Fibroblast of lung (primary cell): ENCODE measurements at regions not wholly inside any gene's neighbourhood (a gene's known extent, or its start where the extent isn't known, plus 50 kb on each side); places are given as distances from the start of the nearest gene placed in this dataset.

Experiments used
- DNase-seq, 2 donors: peaks; one replicate each; pipeline versions ENCODE4 v3.0.0 to v3.0.0-alpha.2; 2010; ENCODE audit warnings: low read depth in 2 of 2
- H2AFZ ChIP-seq: 2 replicates; pipeline ENCODE4 v1.5.1; 2012; ENCODE audit warnings: low read length, control low read depth, inconsistent platforms
- H3K27ac ChIP-seq: 2 replicates; pipeline ENCODE4 v1.5.1; 2011; ENCODE audit warnings: low read length, control low read depth; ENCODE audit not compliant: insufficient read depth
- H3K27me3 ChIP-seq: 2 replicates; pipeline ENCODE4 v1.5.1; 2011; ENCODE audit warnings: mild to moderate bottlenecking, low read length; ENCODE audit not compliant: control insufficient read depth, insufficient read depth
- H3K36me3 ChIP-seq: 2 replicates; pipeline ENCODE4 v1.5.1; 2011; ENCODE audit warnings: low read length; ENCODE audit not compliant: control insufficient read depth, insufficient read depth
- H3K4me1 ChIP-seq: 2 replicates; pipeline ENCODE4 v1.5.1; 2011; ENCODE audit warnings: low read length; ENCODE audit not compliant: control insufficient read depth, insufficient read depth; ENCODE audit errors: extremely low read depth
- H3K4me2 ChIP-seq: 2 replicates; pipeline ENCODE4 v1.5.1; 2011; ENCODE audit warnings: low read length, control low read depth; ENCODE audit not compliant: insufficient read depth; ENCODE audit errors: extremely low read depth
- H3K4me3 ChIP-seq, 4 experiments: fragments of 200-600 bp in 1 of 4; sonication (generic) in 1 of 4; replicated peaks in 1 of 4; 2 replicates each; pipeline ENCODE4 v1.5.1; 2011 to 2016; ENCODE audit warnings: low read length in 4 of 4, low read depth in 3 of 4, mild to moderate bottlenecking in 3 of 4, control low read depth in 2 of 4, inconsistent platforms in 1 of 4, mixed read lengths in 1 of 4; ENCODE audit not compliant: insufficient read depth in 1 of 4; ENCODE audit errors: control extremely low read depth in 1 of 4
- H3K79me2 ChIP-seq: 2 replicates; pipeline ENCODE4 v1.5.1; 2012; ENCODE audit warnings: mild to moderate bottlenecking, low read length, inconsistent platforms; ENCODE audit not compliant: control insufficient read depth, insufficient read depth
- H3K9ac ChIP-seq: 2 replicates; pipeline ENCODE4 v1.5.1; 2011; ENCODE audit warnings: mild to moderate bottlenecking, low read length, control low read depth; ENCODE audit not compliant: insufficient read depth
- H3K9me3 ChIP-seq: 2 replicates; pipeline ENCODE4 v1.5.1; 2012; ENCODE audit warnings: low read depth, low read length; ENCODE audit not compliant: control insufficient read depth, insufficient read depth
- H4K20me1 ChIP-seq: 2 replicates; pipeline ENCODE4 v1.5.1; 2011; ENCODE audit warnings: low read length; ENCODE audit not compliant: control insufficient read depth, insufficient read depth; ENCODE audit errors: extremely low read depth
- EZH2 ChIP-seq: IDR thresholded peaks from 2 replicates; pipeline ENCODE4 v1.5.1; 2012; ENCODE audit warnings: low read length, control low read depth, mild to moderate bottlenecking; ENCODE audit errors: missing control alignments
- TF ChIP-seq, protein P1 (sequence below), 2 donors: IDR thresholded peaks in 1 of 2; conservative IDR thresholded peaks in 1 of 2; 1 replicate in 1 of 2; 2 replicates in 1 of 2; pipeline ENCODE4 v1.5.1; 2011 to 2012; ENCODE audit warnings: low read length in 2 of 2, control low read depth in 1 of 2, inconsistent platforms in 1 of 2, low read depth in 1 of 2, mild to moderate bottlenecking in 1 of 2

DNA sequence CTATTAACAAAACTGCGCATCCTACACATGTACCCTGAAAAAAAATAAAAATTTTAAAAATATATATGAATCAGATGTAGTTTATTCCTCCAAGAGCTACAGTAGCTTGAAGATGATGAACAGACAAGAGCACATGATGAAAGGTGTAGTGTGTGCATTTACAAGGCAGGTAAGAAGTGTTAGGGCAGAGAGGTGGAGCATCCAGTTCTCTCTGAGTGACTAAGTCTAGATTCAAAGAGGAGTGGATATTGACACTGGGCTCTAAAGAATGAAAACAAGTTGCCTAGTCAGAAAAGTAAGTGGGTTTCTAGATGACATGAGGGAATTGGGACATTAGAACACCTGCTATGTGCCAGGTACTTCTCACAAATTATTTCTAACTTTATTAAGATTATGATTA, 76.0 kb upstream of the CARD18 start:
- no peaks in the 10 kb centered on the region for H3K36me3 ChIP-seq
- no peak overlapping the region for H3K27ac ChIP-seq
- H3K27me3 ChIP-seq: no peaks in the 10 kb centered on the region
- H4K20me1 ChIP-seq: no peaks in the 10 kb centered on the region
- no peak overlapping the region for H3K9ac ChIP-seq
- no peak for DNase-seq
- H2AFZ ChIP-seq: no peak overlapping the region
- no peak overlapping the region for H3K4me3 ChIP-seq
- H3K79me2 ChIP-seq: no peaks in the 10 kb centered on the region
- H3K4me1 ChIP-seq: no peaks in the 10 kb centered on the region
- no peak overlapping the region for H3K4me2 ChIP-seq
- no peak for TF ChIP-seq EZH2
- TF ChIP-seq, protein P1, sequence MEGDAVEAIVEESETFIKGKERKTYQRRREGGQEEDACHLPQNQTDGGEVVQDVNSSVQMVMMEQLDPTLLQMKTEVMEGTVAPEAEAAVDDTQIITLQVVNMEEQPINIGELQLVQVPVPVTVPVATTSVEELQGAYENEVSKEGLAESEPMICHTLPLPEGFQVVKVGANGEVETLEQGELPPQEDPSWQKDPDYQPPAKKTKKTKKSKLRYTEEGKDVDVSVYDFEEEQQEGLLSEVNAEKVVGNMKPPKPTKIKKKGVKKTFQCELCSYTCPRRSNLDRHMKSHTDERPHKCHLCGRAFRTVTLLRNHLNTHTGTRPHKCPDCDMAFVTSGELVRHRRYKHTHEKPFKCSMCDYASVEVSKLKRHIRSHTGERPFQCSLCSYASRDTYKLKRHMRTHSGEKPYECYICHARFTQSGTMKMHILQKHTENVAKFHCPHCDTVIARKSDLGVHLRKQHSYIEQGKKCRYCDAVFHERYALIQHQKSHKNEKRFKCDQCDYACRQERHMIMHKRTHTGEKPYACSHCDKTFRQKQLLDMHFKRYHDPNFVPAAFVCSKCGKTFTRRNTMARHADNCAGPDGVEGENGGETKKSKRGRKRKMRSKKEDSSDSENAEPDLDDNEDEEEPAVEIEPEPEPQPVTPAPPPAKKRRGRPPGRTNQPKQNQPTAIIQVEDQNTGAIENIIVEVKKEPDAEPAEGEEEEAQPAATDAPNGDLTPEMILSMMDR (conservative IDR thresholded peaks at IDR 0.05 in 1 of 2, IDR thresholded peaks at IDR 0.05 in 1 of 2; ENCODE audit: low read depth in 1 of 2, low read length in 2 of 2): no peak
- no peaks in the 10 kb centered on the region for H3K9me3 ChIP-seq

GRCh38 chr11:105211806-105212554, 72.4 kb upstream of the CARD18 start:
- Histone ChIP-seq H3K9ac (no peak overlapping the region), H4K20me1 (no peaks in the 10 kb centered on the region), H3K79me2 (no peaks in the 10 kb centered on the region), H2AFZ (no peak overlapping the region), H3K27ac (no peak overlapping the region), H3K9me3 (no peaks in the 10 kb centered on the region), H3K36me3 (no peaks in the 10 kb centered on the region), H3K4me1 (no peaks in the 10 kb centered on the region), H3K4me3 (no peak overlapping the region), H3K4me2 (no peak overlapping the region), H3K27me3 (no peaks in the 10 kb centered on the region)
- peak; percentile 66 to 71 for DNase-seq
- TF ChIP-seq, protein P1 (conservative IDR thresholded peaks at IDR 0.05 in 1 of 2, IDR thresholded peaks at IDR 0.05 in 1 of 2; ENCODE audit: low read depth in 1 of 2, low read length in 2 of 2): no peak
- TF ChIP-seq EZH2: no peak

DNA sequence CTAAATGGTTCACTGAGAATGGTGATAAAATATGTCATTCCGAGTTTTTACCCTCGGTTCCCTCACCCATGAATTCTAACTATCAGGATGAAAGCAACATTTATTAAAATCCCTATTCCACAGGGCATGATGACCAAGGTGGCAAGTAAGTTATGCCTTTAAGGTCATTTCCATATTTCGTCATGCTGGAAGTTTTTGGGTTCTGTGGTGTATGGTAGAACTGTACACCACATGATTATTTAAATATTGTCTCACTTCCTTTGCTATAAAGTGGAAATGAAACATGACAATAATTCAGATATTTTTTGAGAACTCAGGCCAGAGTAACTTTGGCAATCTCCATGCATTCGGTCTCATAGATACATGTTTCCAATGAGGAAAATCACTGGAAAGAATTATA, 68.5 kb upstream of the CARD18 start:
- H3K4me3 ChIP-seq: no peak overlapping the region
- H3K4me1 ChIP-seq: no peaks in the 10 kb centered on the region
- no peak overlapping the region for H2AFZ ChIP-seq
- no peaks in the 10 kb centered on the region for H3K27me3 ChIP-seq
- H3K9me3 ChIP-seq: no peaks in the 10 kb centered on the region
- H3K27ac ChIP-seq: no peak overlapping the region
- H3K4me2 ChIP-seq: no peak overlapping the region
- no peak for DNase-seq
- no peaks in the 10 kb centered on the region for H3K36me3 ChIP-seq
- H3K79me2 ChIP-seq: no peaks in the 10 kb centered on the region
- no peaks in the 10 kb centered on the region for H4K20me1 ChIP-seq
- TF ChIP-seq, protein P1 (conservative IDR thresholded peaks at IDR 0.05 in 1 of 2, IDR thresholded peaks at IDR 0.05 in 1 of 2; ENCODE audit: low read depth in 1 of 2, low read length in 2 of 2): no peak
- TF ChIP-seq EZH2: no peak
- H3K9ac ChIP-seq: no peak overlapping the region
